NCI-H2196 treated with DMSO at 0.1 percent for 48 hours (cell line): ENCODE measurements at regions not wholly inside any gene's neighbourhood (a gene's known extent, or its start where the extent isn't known, plus 50 kb on each side); places are given as distances from the start of the nearest gene placed in this dataset.

ENCODE experiments used
- DNase-seq: peaks from one replicate; lab custom pipeline; 2025; ENCODE audit not compliant: unreplicated experiment; lab: John Stamatoyannopoulos, UW

DNA sequence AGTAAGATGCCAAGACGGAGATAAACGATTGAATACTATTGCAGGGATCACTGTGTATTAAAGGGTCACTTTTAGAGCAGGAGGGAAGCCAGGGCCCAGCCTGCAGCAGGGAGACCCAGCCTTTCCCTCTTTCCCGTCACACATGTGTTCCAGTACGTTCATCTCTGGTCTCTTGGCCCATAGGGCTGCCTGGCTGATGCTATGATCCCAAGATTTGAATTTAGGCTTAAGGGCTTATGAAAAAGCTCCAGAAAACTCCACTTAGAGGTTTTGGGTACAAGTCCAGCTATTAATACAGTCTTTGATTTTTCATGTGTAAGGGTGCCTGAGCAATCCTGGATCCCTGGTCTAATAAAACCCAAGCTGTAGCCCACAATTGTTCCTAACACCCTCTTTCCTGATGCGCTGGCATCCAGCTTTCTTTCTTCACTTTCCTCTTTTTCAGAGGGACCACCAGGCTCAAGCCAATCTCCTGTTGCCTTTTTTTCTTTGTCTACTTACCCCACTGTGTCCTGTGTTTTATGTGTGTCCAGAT is 359.6 kb upstream of the USP24 start:
- DNase-seq: no peak

DNA sequence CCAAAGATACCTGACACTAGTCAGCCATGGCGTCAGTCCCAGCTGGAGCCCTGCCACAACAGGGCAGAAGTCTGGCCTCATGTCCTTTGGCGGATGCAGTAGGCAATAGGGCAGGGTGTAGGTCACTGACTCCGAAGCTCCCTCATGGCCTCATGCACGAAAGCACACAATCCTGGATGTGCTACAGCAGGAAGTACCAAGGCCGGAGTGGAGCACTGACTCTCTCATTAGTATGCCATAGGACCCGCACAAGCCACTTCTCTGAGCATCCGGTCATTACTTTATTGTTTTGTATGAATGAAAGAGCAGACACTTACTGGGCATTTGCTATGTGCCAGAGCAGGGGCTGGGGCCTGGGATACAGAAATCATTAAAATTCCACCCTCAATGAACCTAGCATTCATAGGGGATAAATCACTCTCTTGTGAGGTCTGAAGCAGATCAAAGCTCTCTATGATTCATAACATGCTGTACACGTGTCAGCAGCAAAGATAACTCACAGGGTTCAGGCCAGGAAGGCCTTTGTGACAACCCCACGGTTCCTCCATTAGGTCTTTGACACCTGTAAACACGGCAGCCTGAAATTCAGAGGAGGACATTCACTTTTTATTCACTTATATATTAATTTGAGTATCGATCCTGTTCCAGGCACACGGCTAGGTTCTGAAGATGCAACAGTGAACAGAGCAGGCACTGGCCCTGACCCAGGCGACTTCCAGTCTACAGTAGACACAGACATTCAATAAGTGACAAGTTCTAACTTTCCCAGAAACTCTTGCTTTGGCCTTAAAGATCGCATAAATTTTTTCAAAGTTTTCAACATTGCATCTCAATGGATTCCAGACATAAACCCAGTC is 357.9 kb upstream of the USP24 start:
- DNase-seq: no peak

DNA sequence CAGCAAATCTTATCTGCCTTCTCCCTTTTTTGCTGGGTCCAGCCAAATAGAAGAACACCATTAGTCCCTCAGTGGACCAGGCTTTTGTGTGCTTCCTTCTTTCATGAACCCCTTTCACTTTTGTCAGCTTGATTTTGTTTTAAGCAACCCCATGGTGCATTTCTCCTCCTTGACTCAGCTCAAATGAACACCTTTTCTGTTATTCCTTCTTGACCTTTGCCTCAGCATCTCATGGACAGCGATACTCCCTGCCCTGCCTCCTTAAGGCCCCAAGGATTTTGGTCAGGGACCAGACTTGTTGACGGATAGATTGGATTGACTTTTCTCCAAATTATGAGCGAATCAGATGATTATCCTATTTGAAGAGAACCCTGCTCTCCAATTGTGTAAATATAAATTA is 356.6 kb upstream of the USP24 start:
- no peak for DNase-seq

DNA sequence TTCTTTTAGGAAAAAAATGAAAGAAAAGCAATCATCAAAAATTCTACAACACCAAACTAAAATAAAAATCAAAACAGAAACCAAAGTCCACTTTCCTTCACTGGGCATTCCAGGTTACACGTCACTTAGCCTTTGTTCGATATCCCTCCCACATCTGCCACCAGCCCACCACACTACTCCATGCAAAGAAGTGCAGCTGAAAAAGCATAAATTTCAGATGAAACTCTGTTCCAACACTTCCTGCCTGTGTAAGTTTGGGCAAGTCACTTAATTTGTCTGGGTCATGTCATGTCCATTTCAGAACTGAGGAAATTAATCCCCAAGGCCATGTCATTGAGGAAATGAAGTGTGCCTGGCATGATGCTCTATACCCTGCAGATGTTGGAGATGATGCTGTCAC is 354.3 kb upstream of the USP24 start:
- no peak for DNase-seq

DNA sequence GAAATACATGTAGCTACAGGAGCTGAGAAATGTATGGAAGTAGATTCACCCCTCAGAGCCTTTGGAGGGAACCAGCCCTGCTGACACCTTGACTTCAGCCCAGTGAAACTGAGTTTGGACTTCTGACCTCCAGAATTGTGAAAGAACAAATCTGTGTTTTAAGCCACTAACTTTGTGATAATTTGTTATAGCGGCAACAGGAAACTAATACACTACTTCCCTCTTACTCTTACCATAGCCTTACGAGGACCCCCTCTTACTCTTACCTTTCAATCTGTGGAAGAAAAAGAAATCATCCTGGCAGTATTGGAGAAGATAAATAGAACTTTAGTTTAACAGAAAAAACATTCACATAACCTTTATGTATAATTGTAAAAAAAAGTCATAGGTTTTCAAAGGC is 353.6 kb upstream of the USP24 start:
- no peak for DNase-seq

DNA sequence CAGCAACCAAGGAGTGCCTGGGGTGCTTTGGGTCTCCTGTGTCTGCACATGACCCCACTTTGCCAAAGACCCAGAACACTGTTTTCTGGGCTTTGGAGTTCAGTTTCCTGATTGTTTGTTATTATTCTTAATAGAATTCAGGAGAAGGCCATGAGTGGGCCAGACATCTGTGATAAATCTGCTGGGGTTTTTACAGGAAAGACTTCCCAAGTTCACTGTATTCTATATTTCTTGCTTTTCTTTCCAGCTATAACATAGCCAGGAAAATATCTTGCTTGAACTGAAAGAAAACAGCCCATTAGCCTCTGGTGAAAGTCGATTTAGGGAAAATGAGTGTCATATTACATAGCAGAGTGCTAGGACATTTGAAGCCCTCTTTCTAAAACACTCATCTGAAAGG is 345.1 kb upstream of the USP24 start:
- DNase-seq: no peak

DNA sequence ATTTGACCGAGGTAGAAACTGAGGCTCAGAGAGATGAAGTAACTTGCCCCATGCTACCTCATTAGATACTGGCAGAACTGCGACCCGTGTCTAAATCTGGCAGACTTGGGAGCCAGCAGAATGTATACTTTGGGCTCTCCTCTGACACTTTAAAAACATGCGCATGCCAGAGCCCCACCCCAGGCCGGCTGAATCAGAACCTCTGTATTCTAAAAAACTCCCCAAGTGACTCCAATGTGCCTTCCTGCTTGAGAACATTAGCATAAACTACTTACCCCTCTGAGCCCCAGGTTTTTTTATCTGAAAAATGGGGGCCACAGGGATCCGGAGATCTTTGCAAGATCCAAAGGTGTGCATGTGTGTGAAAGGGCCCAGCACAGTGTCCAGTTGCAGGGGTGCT is 344.7 kb upstream of the USP24 start:
- DNase-seq: no peak

DNA sequence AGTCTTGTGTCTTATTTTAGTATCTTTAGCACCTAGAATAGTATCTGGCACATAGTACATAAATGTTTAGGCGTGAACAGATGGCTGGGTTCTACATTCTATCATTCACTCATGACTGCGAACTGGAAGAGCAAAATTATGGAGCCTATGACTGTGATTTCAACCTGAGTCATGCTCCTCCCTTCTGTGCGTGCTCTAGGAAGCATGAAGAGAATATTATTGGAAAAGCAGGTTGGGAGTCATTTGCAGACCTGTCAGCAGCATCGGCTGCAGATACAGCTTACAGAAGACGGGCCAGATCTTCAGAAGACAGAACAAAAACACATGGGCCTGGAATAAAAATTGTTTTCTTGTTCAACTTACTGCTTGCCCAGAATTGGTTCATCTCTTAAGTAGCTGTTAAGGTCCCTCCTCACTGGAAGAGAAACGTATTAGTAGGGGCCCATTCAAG is 344.0 kb upstream of the USP24 start:
- DNase-seq: no peak

DNA sequence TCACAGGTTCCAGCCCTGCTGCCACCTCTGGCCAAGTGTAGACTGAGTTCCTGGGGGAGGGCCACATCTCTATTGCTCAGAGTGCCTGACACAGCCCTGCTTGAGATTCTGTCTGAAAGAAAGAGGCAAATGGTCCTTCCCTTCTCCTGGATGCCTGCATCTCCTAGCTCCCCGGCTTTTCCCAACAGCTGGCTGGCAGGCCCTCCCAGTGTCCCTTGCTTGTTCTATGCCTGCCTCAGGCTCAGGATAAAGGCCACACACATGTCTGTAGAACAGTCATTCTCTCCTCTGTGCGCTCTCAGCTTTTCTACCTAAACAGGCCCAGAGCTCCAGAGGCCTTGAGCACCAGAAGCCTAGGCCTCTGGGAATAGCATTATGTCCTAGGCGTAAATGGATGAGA is 343.4 kb upstream of the USP24 start:
- DNase-seq: no peak

DNA sequence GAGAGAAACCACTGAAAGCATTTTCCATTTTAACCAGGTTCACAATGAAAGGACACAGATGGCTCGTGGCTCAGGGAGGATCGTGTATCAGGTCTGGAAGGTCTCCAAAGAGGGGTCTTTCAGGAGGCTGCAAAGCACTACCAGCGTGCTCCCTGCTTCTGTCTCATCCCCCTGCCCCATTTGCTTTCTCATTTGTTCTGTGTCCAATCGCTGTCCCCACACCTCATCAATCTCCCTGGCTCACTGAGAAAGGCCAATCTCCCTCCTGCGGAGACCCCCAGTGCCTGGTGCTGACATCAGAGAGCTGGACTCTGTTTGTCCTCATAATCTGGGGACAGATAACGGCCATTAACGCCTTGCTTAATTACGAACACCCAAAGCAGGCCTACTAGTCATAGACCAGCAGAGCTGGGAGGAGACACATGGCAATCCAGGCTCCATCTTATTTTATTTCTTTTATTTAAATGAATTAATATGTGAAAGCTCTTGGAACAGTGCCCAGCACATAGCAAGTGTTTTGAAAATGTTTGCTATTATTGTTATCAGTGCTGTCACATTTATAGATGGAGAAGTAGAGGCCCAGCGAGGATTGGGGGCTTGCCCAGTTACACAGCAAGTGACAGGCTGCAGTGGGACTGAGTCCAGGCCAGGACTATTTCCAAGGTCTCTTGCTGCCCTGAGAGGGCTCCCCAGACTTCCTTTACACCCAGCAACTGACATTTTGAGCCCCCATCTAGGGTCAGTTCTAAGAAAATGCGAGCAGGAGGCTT is 341.0 kb upstream of the USP24 start:
- no peak for DNase-seq

DNA sequence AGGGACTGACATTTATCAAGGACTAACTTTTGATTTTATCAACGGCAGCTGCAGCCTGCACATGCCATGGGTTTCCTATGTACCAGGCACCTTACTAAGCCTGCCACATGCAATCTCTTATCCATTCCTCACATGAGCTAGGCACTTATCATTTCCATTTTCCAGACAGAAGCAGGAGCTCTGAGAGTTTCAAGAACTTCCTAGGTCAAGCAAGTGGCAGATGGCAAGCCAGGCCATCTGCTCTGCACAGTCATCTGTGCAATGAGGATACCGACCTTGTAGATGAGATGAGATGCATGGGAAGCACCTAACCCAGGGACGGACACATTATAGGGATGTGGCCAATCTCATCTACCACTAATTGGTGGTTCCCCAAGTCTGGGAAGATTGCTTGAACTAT is 339.4 kb upstream of the USP24 start:
- DNase-seq: no peak

DNA sequence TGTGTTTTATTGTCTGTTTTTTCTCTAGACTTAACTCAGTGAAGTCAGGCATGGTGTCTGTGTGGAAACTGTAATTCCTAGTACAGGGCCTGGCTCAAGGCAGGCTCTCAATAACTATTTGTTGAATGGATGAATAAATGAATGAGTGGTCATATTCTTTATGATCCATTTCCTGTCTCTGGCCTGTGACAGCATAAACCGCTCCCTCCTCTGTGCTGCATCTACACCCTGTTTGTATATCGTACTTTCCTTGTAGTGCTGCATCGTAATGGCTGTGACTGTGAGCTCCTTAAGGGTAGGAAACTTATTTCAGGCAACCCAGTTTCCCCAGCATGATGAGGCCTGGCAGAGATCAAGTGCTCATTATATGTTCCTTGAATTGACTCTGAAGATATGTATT is 337.5 kb upstream of the USP24 start:
- no peak for DNase-seq

DNA sequence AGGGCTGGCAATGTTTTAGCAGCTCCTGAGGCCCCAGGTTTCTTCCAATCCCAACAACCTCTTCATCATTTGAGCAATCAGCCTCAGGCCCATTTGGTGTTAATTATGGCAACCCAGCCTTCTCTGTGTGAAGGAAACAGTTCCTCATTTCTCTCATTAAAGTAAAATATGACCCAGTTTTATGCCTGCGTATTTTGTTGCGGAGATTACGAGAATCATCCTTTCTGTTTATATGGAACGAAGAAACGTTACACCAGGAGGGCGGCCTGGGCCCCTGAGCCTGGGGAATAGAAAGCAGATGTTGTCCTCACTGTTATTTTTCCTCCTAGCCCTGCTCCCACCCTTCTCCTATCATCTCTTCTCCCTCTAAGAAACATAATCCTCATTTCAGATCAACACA is 332.2 kb upstream of the USP24 start:
- DNase-seq: no peak

DNA sequence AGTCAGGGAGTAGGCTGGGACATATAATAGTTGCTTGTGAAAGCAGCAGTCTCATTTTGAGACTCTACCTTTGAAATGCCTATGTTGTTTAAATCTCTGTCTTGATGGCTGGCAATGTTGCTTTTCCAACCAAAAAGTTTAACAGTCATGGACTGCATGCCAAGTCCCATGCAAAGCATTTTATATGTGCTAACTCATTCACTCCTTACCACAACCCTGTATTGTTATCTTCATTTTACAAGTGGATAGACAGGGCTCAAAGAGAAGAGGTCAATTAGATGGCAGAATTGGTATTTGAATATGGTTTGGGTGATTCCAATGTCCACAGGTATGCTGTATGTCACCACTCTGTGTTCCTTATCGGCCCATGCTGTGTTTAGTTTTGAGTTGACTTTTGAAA is 331.4 kb upstream of the USP24 start:
- DNase-seq: no peak

DNA sequence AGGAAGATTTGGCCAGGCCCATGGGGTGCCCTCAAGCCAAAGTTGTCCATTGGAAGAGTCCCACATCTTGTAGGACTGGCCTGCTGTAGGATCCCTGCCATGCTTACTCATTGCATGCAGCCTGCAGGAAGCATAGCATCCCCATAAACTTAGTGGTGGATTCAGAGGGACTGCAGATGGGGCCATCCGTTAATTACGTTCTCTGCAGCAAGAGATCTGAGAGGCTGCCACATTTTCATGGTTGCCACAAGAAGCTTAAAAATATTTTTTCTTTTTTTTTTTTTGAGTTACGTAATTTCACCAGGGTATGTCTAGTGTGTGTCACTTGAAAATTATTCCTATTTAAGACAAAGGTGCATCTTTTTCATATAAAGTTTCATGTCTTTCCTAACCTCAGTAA is 329.7 kb upstream of the USP24 start:
- DNase-seq: no peak

DNA sequence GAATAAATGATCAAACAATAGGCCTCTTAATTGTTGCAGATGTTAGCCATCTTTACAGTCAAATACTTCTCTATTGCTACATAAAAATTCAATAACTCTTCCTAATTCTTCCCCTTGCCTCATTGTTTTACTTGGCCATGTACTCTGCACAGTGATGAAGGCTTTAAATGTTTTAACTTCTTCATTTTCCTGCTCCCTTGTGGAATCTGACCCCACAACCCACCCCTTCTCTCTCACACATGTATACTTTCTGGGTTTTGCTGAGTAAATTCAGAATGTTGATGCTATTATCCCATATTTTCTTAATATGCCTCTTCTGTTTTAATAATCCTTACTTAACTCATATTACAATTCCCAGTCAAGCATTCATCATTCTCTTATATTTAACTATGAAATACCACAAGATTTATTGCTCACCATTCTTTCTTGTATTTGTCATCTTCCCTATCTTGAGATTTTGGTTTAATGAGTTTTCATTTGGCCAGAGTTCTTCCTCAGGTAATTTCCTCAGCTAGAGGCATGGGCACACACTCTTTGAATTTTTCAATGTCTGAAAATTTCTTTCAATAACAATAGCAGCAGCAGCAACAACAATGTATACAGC is 327.8 kb upstream of the USP24 start:
- DNase-seq: no peak

DNA sequence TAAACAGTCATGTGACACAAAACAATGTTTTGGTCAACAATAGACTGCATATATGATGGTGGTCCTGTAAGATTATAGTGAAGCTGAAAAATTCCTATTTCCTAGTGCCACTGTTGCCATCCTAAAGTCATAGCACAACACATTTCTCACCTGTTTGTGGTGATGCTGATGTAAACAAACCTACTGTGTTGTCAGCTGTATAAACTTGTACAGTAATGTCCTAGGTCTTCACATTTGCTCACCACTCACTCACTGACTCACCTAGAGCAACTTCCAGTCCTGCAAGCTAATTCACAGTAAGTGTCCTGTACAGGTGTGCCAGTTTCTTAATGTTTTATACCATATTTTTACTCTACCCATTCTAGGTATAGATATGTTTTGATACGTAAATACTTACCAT is 326.1 kb upstream of the USP24 start:
- no peak for DNase-seq

DNA sequence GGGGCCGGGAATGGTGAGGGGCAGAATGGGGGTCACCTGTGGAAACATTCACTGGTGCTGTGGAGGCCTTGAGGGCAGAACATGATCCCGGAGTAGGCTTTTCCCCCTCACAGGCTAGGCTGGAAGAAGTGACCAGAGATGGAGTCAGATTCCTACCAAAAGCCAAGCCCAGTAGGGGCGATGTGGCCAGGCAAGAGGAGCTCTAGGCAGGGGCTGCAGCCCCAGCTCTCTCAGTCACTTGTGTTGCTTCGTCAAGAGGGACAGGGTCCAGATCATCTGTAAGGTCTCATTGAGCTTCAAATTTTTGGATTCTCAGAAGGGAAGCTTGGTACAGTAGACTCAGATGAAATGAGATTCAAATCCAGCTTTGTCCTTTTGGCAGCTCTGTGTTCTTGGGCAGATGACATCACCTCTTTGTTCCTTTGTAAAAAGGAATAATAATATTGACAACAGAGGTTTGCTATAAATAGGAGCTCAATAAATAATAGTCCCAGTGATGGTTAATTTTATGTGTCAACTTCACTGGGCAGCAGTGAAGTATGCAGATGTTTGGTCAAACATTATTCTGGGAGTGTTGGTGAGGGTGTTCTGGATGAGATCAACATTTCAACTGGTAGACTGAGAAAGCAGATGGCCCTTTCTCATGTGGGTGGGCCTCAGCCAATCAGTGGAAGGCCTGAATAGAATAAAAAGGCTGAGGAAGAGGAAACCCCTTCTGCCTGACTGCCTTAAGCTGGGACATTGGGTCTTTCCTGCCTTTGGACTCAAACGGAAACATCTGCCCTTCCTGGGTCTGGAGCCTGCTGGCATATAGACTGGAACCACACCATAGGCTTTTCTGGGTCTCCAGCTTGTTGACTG is 324.7 kb upstream of the USP24 start:
- no peak for DNase-seq

DNA sequence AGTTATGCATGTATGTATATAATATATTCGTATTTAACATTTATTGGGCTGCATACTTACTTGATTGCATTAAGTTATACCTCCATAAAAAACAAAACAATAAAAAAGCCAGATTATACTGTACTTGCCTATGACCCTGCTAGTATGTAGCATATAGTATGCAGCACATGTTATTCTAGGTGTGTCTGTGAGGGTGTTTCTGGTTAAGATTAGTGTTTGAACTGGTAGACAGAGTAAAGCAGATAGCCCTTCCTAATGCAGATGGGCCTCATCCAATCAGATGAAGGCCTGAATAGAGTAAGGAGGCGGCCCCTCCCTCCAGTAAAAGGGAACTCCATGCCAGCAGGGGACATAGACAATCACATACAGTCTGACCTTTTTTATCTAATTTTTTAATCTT is 323.3 kb upstream of the USP24 start:
- no peak for DNase-seq

DNA sequence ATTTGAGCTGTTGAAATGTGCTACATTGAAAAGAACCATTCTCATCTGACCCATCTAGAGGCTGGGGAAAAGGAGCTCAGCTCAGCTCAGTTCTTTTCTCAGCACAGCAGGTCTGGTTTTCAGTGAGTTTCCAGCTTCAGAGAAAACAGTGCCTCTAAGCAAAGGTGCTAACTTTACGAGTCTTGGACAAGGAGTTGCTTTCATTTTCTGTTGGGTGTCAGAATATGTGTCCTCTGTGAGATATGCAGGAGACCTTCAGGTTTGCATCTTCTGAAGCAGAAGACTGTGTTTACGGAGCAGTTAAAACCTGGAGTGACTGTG is 321.3 kb upstream of the USP24 start:
- DNase-seq: no peak
